Esophagus squamous epithelium (tissue), 5 donors: ENCODE measurements at regions not wholly inside any gene's neighbourhood (a gene's known extent, or its start where the extent isn't known, plus 50 kb on each side); places are given as distances from the start of the nearest gene placed in this dataset.
A peak's percentile ranks its signal among the peaks of the same experiment; 100 is the strongest.

Source experiments
- DNase-seq: peaks from one replicate; lab custom pipeline; 2025; lab: John Stamatoyannopoulos, UW
- H3K27ac ChIP-seq, 4 donors: fragments of 200-600 bp; sonication (generic); one replicate each; pipeline ENCODE4 v1.5.1; 2016 to 2019; ENCODE audit warnings: mild to moderate bottlenecking in 1 of 4
- H3K27me3 ChIP-seq, 4 donors: fragments of 200-600 bp; sonication (generic); 1 replicate in 3 of 4; 2 replicates in 1 of 4; pipeline versions ENCODE4 v1.5.1 to v1.6.0; 2017 to 2021; ENCODE audit warnings: antibody characterized with exemption in 1 of 4
- H3K36me3 ChIP-seq, 3 donors: fragments of 200-600 bp; sonication (generic); one replicate each; pipeline ENCODE4 v1.5.1; 2016 to 2019
- H3K4me1 ChIP-seq, 3 donors: fragments of 200-600 bp; sonication (generic); one replicate each; pipeline ENCODE4 v1.5.1; 2017 to 2019
- H3K4me3 ChIP-seq, 4 donors: fragments of 200-600 bp; sonication (generic); 1 replicate in 3 of 4; 2 replicates in 1 of 4; pipeline ENCODE4 v1.5.1; 2016 to 2019; ENCODE audit warnings: mild to moderate bottlenecking in 2 of 4, moderate library complexity in 1 of 4
- H3K9me3 ChIP-seq, 3 donors: fragments of 200-600 bp; sonication (generic); one replicate each; pipeline ENCODE4 v1.5.1; 2016 to 2019
- CTCF ChIP-seq, 6 experiments: fragments of 450-650 bp in 4 of 6; fragments of 200-600 bp in 2 of 6; sonication (generic) in 2 of 6; IDR thresholded peaks; one replicate each; pipeline ENCODE4 v1.5.1; 2016 to 2019; ENCODE audit warnings: antibody characterized with exemption in 6 of 6, mild to moderate bottlenecking in 4 of 6, moderate library complexity in 4 of 6
- POLR2A ChIP-seq, 4 donors: fragments of 450-650 bp; IDR thresholded peaks; one replicate each; pipeline ENCODE4 v1.6.1; 2017; ENCODE audit warnings: antibody characterized with exemption in 4 of 4, mild to moderate bottlenecking in 4 of 4, moderate library complexity in 3 of 4
- WGBS, 2 donors: methylation state at CpG; one replicate each; pipeline ENCODE4 v1.1.5; 2018; 5-methylcytosine and 5-hydroxymethylcytosine counted together
- intact Hi-C: fragments of 100-400 bp; cut with DNase I; formaldehyde crosslinking; loops from one replicate; pipeline ENCODE4 v1.15.0; 2022
- donor health status: DM: yes; HTN: yes; CAD: no.

- Histone ChIP-seq H3K9me3 (no peaks in the 10 kb centered on the region), H3K4me3 (no peak overlapping the region), H3K27me3 (no peaks in the 10 kb centered on the region), H3K36me3 (no peaks in the 10 kb centered on the region), H3K4me1 (peaks cover 5 to 25% (median 10%) of the 10 kb centered on the region in 3 donors), H3K27ac (no peak overlapping the region)
- DNase-seq = no peak
- 68 to 76% methylated on average over 4 of the region's 4 CpGs for WGBS, 2 donors
- TF ChIP-seq CTCF (IDR thresholded peaks at IDR 0.05) (no peak), POLR2A (IDR thresholded peaks at IDR 0.05) (no peak)
- intact Hi-C loops = no loop called here
Observed at GRCh38 chr21:39105836-39106235, 77.4 kb downstream of the PSMG1 start.

- Histone ChIP-seq H3K27ac (peak overlapping the region in 3 of 4 donors; percentile 19 to 68 (median 64)), H3K4me3 (no peak overlapping the region), H3K4me1 (peaks cover 5 to 24% (median 10%) of the 10 kb centered on the region in 3 donors), H3K36me3 (no peaks in the 10 kb centered on the region), H3K9me3 (no peaks in the 10 kb centered on the region), H3K27me3 (no peaks in the 10 kb centered on the region)
- WGBS, 2 donors = 37% methylated on average over 5 of the region's 5 CpGs
- DNase-seq = no peak
- TF ChIP-seq CTCF (IDR thresholded peaks at IDR 0.05) (no peak), POLR2A (IDR thresholded peaks at IDR 0.05) (no peak)
- intact Hi-C loops = no loop called here
Observed at GRCh38 chr21:39105341-39105765, 77.9 kb downstream of the PSMG1 start.

GRCh38 chr21:39104911-39105310 lies 78.3 kb downstream of the PSMG1 start:
- Histone ChIP-seq H3K4me3 (no peak overlapping the region), H3K4me1 (peaks cover 5 to 20% (median 10%) of the 10 kb centered on the region in 3 donors), H3K36me3 (no peaks in the 10 kb centered on the region), H3K9me3 (no peaks in the 10 kb centered on the region), H3K27ac (peak overlapping the region in 3 of 4 donors; percentile 19 to 68 (median 64)), H3K27me3 (no peaks in the 10 kb centered on the region)
- WGBS, 2 donors = 81 to 91% methylated on average over 4 of the region's 4 CpGs
- TF ChIP-seq POLR2A (IDR thresholded peaks at IDR 0.05) = no peak
- no peak for DNase-seq
- intact Hi-C loops = no loop called here

GRCh38 chr21:39103689-39104088 lies 79.6 kb downstream of the PSMG1 start:
- Histone ChIP-seq H3K36me3 (no peaks in the 10 kb centered on the region), H3K4me3 (no peak overlapping the region), H3K27ac (peak overlapping the region in 3 of 4 donors; percentile 49 to 73 (median 68)), H3K9me3 (no peaks in the 10 kb centered on the region), H3K4me1 (peaks cover 5 to 19% (median 10%) of the 10 kb centered on the region in 3 donors), H3K27me3 (no peaks in the 10 kb centered on the region)
- no peak for TF ChIP-seq CTCF (IDR thresholded peaks at IDR 0.05)
- no peak for TF ChIP-seq POLR2A (IDR thresholded peaks at IDR 0.05)
- WGBS, 2 donors = 75 to 85% methylated on average over 4 of the region's 4 CpGs
- intact Hi-C loops = no loop called here
- DNase-seq = no peak

- no peak overlapping the region for H3K4me3 ChIP-seq
- intact Hi-C loops = no loop called here
- TF ChIP-seq POLR2A (IDR thresholded peaks at IDR 0.05) (no peak), CTCF (IDR thresholded peaks at IDR 0.05) (no peak)
- WGBS, 2 donors = 93 to 94% methylated on average over 3 to 4 of the region's 4 CpGs
- H3K27ac ChIP-seq = no peak overlapping the region
- no peaks in the 10 kb centered on the region for H3K27me3 ChIP-seq
- no peaks in the 10 kb centered on the region for H3K9me3 ChIP-seq
- H3K4me1 ChIP-seq = peaks cover 0 to 10% (median 8%) of the 10 kb centered on the region in 3 donors
- H3K36me3 ChIP-seq = no peaks in the 10 kb centered on the region
- no peak for DNase-seq
Observed at GRCh38 chr21:39099859-39100258, 83.4 kb downstream of the PSMG1 start.
